ENCODE measurements at regions not wholly inside any gene's neighbourhood (a gene's known extent, or its start where the extent isn't known, plus 50 kb on each side); places are given as distances from the start of the nearest gene placed in this dataset.

DNA sequence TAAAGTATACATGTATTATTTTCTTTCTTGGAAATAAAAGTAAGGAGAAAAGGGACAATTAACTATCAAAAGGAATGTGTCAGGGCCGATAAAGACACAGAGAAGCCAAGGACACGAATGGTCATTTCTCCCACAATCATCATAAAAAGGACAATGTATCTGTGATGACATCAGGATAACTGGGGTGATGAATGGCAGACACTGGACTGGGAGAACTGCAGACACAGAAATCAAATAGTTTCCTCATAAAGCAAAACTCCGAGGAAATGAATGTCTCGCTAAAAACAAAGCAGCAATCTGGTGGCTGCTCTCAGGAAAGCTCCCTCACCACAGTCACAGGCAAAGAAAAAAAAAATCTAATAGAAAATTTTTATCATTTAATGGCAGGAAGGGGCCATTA lies 69.3 kb upstream of the NPY start:
- no peak for DNase-seq

DNA sequence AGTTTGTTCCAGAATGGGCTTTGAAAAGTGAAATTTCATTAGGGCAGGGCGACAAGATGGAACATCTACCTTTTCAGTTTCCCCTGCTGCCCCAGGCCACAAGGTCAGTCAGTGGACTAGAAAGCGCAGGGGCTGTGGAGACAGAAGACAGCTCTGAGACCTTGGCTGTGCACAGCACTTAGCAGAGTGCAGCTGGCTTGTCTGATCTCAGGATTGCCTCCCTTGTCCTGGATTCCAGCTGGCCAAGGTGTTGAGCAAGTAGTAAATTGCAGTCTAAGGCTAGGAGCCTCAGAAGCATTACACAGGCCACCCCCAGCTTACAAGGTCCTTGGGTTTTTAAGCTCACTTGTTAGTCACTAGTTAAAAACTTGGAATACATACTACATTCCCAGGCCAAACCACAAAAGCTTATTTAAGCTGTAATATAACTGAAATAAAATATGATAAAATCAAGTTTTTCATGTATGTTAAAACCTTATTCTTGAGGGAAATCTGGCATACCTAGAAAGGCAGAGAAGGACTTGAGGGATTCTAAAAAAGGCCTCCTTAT lies 67.3 kb upstream of the NPY start:
- DNase-seq, result no peak

DNA sequence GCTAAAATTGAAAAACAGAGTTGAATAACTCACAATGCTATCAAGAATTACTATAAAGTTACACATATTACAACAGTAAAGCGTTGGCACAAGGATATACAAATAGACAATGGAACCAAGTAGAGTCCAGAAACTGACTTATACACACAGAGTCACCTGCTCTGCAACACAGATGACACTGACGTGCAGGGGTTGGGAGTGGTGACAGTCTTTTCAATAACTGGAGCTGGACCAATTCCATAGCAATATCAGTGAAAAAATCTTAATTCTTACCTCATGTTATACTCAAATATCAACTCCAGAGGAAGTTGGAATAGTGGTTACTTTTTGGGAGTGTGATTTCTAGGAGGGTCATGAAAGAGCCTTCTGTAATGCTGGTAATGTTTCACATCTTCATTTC lies 62.5 kb upstream of the NPY start:
- DNase-seq, result no peak

DNA sequence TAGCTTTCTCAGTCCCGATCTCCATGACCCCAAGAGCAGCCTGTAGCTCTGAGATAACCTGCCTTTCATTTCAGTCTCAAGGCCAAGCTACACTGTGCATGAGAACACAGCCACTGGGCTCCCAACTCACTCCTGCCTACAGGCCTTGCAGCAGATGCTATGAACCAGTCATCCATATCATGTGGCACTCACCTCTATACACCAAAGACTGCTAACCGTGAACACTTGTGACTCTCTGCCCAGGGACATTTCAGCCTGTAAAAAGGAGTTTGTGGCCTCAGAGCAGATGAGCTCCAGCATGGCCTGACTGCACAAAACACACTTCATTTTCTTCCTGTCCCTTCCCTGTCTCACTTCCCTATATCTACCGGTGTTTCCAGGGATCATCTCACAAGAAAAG lies 56.9 kb upstream of the NPY start:
- no peak for DNase-seq

DNA sequence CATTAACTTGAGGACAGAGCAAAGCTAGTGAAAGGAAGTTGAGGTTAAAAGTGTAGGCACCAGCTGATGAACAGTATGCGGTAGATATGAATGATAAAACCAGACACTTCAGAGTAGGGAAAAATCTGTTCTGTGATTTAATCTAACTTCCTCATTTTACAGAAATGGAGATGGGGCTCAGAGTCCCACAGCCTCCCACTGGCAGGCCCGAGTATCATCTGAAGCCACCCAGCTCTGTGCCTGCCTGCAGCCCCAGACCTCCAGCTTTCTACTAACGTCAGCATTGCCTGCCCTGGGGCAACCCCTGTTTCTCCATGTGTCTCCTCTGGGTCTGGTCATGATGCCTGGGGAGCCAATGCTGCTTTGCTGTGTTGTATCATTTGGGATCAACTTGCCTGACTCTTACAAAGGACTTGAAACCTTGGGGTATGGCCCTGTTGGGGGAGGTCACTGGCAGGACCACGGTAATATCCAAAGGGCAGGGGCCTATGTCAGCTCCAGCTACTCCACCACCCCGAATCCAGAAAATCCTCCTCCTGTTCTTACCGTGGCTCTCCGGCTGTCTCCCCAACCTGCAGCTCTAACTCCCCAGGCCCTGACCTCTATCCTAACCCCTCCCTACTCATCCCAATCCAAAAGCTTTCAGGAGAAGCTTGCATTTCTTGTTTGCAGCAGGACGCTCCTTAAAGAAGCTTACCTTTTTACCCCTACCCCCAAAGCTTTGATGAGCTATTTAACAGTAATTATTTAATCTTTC lies 56.2 kb upstream of the NPY start:
- no peak for DNase-seq

DNA sequence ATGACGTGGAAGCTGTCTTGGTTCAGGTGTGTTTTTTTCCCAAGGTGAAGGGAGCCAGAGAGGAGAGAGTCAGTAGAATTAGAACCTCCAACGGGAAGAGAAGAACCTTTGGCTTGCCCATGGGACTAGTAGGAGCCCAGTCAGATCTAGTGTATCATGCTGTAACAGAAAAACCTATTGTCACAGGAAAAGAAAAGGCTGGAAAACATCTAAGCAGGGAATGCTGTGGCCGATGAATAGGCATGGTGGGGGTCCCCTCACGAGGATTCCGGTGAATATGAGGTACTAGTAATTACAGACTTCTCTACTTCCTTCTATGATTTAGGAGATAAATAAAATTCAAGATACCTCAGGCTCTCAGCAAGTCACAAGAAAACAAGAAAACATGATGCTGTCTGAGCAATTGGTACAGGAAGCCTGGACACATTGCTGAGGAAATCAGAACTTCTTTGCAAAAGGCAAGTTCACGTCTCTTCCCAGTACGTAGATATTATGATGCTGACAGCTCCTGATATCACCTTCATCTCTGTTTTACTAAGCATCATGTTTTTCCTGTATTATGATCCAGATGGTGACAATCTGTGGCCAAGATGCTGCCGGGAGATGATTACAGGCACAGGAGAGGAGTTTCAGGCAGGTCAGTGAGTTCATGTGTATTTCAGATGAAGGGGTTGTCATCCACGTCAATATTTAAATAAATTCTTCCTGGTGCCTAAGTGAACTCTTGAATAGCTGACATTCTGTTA lies 54.3 kb upstream of the NPY start:
- no peak for DNase-seq

DNA sequence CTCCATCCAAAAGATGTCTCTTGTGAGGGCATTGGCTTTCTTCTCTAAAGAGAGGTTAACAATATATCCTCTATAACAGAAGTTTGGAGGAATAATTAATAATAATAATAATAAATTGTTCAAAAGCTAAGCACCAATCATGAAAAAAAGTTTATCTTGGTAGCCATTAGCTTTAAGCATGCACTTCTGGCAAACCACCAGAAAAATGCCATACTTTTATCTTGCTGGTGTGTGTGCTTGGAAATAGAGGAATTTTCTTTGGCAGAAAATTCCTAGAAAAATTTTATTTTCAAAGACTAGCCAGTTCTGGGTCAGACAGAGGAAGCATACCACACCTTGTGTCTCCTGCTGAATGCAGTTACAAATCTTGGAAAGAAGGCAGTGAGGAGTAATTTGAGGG lies 52.5 kb upstream of the NPY start:
- DNase-seq, result no peak

DNA sequence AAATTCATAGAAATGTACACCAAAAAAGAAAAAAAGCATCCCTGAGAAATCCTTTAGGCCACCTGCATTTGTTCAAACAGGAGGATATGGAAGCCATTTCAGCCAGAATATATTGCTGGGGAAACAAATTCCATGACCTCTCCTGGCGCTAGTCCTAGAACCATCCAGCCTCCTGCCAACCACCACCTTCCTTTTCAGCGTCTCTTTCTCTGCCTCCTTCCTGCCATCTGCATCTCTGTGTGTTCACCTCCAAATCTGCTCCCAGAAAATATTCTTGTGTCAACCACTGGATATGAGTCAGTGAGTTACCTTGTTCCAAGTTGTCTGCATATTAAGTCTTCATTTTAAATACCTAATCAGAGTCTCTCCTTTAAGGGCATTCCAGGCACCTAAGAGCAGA lies 50.6 kb upstream of the NPY start:
- DNase-seq, result no peak
